ENCODE measurements at regions not wholly inside any gene's neighbourhood (a gene's known extent, or its start where the extent isn't known, plus 50 kb on each side); places are given as distances from the start of the nearest gene placed in this dataset.

- H3K4me3 Mint-ChIP-seq: no peak overlapping the region
- no peak overlapping the region for H3K4me2 ChIP-seq
- H3K79me2 ChIP-seq (replicated peaks; ENCODE audit: insufficient read depth): no peaks in the 10 kb centered on the region
- H3K9me3 Mint-ChIP-seq: no peaks in the 10 kb centered on the region
- no peak overlapping the region for H3K4me3 ChIP-seq
- H3K36me3 ChIP-seq (ENCODE audit: insufficient read depth): no peaks in the 10 kb centered on the region
- H3K9me2 ChIP-seq (ENCODE audit: insufficient read depth): no peaks in the 10 kb centered on the region; the same call in 1 of the 2 replicates
- H3K27ac Mint-ChIP-seq: no peak overlapping the region
- H3K27me3 ChIP-seq (ENCODE audit: insufficient read depth): no peaks in the 10 kb centered on the region
- H3K27me3 Mint-ChIP-seq (ENCODE audit: insufficient read depth, low read depth, poor library complexity): no peaks in the 10 kb centered on the region
- TF ChIP-seq CTCF (conservative IDR thresholded peaks at IDR 0.05; ENCODE audit: low read depth in 2 of 2) (no peak), EZH2phosphoT487 (IDR thresholded peaks at IDR 0.05; ENCODE audit: unreplicated experiment) (no peak), ZNF462 (CRISPR knock-in tag; IDR thresholded peaks at IDR 0.05) (no peak), ETS1 (IDR thresholded peaks at IDR 0.05) (no peak), NANOG (IDR thresholded peaks at IDR 0.05; ENCODE audit: borderline replicate concordance) (no peak), POLR2AphosphoS5 (IDR thresholded peaks at IDR 0.05; ENCODE audit: low read depth) (no peak), EZH2 (IDR thresholded peaks at IDR 0.05; ENCODE audit: low read depth, unreplicated experiment) (no peak), ZNF114 (CRISPR knock-in tag; IDR thresholded peaks at IDR 0.05) (no peak), JUNB (IDR thresholded peaks at IDR 0.05; ENCODE audit: unreplicated experiment) (no peak)
- peaks cover 6% of the 10 kb centered on the region for H3K4me1 Mint-ChIP-seq
- ATAC-seq: no peak
- H3K27ac ChIP-seq (ENCODE audit: low read depth): no peak overlapping the region
- no peaks in the 10 kb centered on the region for H4K20me1 ChIP-seq (replicated peaks; ENCODE audit: insufficient read depth)
- no peaks in the 10 kb centered on the region for H3K36me3 Mint-ChIP-seq (ENCODE audit: low read depth)
- peaks cover 5% of the 10 kb centered on the region; the same call in 1 of the 2 replicates for H3K4me1 ChIP-seq (ENCODE audit: insufficient read depth)
- DNase-seq (ENCODE audit: low spot score): no peak
- H2AFZ ChIP-seq: peak overlapping the region; percentile 69; the same call in 1 of the 2 replicates
- no peaks in the 10 kb centered on the region for H3F3A ChIP-seq (replicated peaks; ENCODE audit: low read depth)
These were observed 356.0 kb downstream of the BMP2 start for GRCh38 chr20:7123457-7123856.

All from GM23338 (cell line).